Neural progenitor cell (in vitro differentiated cells): ENCODE measurements at regions not wholly inside any gene's neighbourhood (a gene's known extent, or its start where the extent isn't known, plus 50 kb on each side); places are given as distances from the start of the nearest gene placed in this dataset.

Source experiments
- CTCF ChIP-seq: fragments of 200-600 bp; sonication (generic); IDR thresholded peaks from 2 replicates; pipeline ENCODE4 v1.5.1; 2017; ENCODE audit warnings: antibody characterized with exemption, mild to moderate bottlenecking
- EZH2 ChIP-seq: fragments of 200-600 bp; sonication (generic); IDR thresholded peaks from 2 replicates; pipeline ENCODE4 v1.6.1; 2017; ENCODE audit warnings: antibody characterized with exemption, mild to moderate bottlenecking, moderate library complexity
- EZH2phosphoT487 ChIP-seq: fragments of 200-600 bp; sonication (generic); IDR thresholded peaks from 2 replicates; pipeline ENCODE4 v1.6.1; 2017; ENCODE audit warnings: antibody characterized with exemption

GRCh38 chr17:77756028-77756427, 202.5 kb upstream of the TNRC6C start:
- TF ChIP-seq CTCF (no peak), EZH2 (no peak), EZH2phosphoT487 (no peak)
